CD14-positive monocyte (primary cell): ENCODE measurements at regions not wholly inside any gene's neighbourhood (a gene's known extent, or its start where the extent isn't known, plus 50 kb on each side); places are given as distances from the start of the nearest gene placed in this dataset.

Experiments used
- DNase-seq, 3 donors: peaks; one replicate each; pipeline ENCODE4 v3.0.0-alpha.2; 2011 to 2022
- H2AFZ ChIP-seq: 2 replicates; pipeline ENCODE4 v1.6.0; 2012; ENCODE audit warnings: mild to moderate bottlenecking, low read depth, low read length, inconsistent platforms; ENCODE audit not compliant: insufficient read depth, poor library complexity, severe bottlenecking
- H3K27ac ChIP-seq, 2 donors: 1 replicate in 1 of 2; 2 replicates in 1 of 2; pipeline ENCODE4 v1.5.1; 2012 to 2013; ENCODE audit warnings: low read length in 2 of 2, control low read depth in 1 of 2, inconsistent platforms in 1 of 2, low read depth in 1 of 2, mild to moderate bottlenecking in 1 of 2
- H3K27me3 ChIP-seq, 2 donors: one replicate each; pipeline versions ENCODE4 v1.6.0 to v1.6.1; 2011 to 2013; ENCODE audit warnings: low read length in 2 of 2; ENCODE audit not compliant: control insufficient read depth in 2 of 2, insufficient read depth in 2 of 2
- H3K36me3 ChIP-seq, 2 donors: replicated peaks in 1 of 2; 1 replicate in 1 of 2; 2 replicates in 1 of 2; pipeline versions ENCODE4 v1.5.1 to v1.6.1; 2012 to 2013; ENCODE audit warnings: low read length in 2 of 2, control low read depth in 1 of 2, inconsistent platforms in 1 of 2, mild to moderate bottlenecking in 1 of 2; ENCODE audit not compliant: insufficient read depth in 2 of 2, control insufficient read depth in 1 of 2
- H3K4me1 ChIP-seq, 2 donors: 1 replicate in 1 of 2; 2 replicates in 1 of 2; pipeline versions ENCODE4 v1.5.1 to v1.6.1; 2012 to 2013; ENCODE audit warnings: low read length in 2 of 2, control low read depth in 1 of 2, inconsistent platforms in 1 of 2, mild to moderate bottlenecking in 1 of 2, moderate library complexity in 1 of 2; ENCODE audit not compliant: insufficient read depth in 2 of 2, control insufficient read depth in 1 of 2
- H3K4me2 ChIP-seq: replicated peaks from 2 replicates; pipeline ENCODE3; 2012; ENCODE audit warnings: low read length, moderate library complexity, mild to moderate bottlenecking; ENCODE audit not compliant: poor library complexity, severe bottlenecking; ENCODE audit errors: extremely low read depth
- H3K4me3 ChIP-seq, 3 experiments: fragments of 200-600 bp in 1 of 3; sonication (generic) in 1 of 3; replicated peaks in 1 of 3; 1 replicate in 2 of 3; 2 replicates in 1 of 3; pipeline ENCODE4 v1.5.1; 2011 to 2013; ENCODE audit warnings: low read length in 3 of 3, mild to moderate bottlenecking in 3 of 3, control low read depth in 2 of 3, low read depth in 2 of 3, inconsistent platforms in 1 of 3, moderate library complexity in 1 of 3
- H3K79me2 ChIP-seq: 2 replicates; pipeline ENCODE4 v1.6.0; 2012; ENCODE audit warnings: mild to moderate bottlenecking, control low read depth, inconsistent platforms, low read length, moderate library complexity; ENCODE audit not compliant: insufficient read depth
- H3K9ac ChIP-seq: 2 replicates; pipeline ENCODE4 v1.6.0; 2017; ENCODE audit warnings: low read length, mild to moderate bottlenecking; ENCODE audit not compliant: insufficient read depth, poor library complexity, severe bottlenecking
- H3K9me3 ChIP-seq, 2 donors: replicated peaks in 1 of 2; 1 replicate in 1 of 2; 2 replicates in 1 of 2; pipeline versions ENCODE4 v1.5.1 to v1.6.1; 2012 to 2013; ENCODE audit warnings: low read length in 2 of 2, control low read depth in 1 of 2; ENCODE audit not compliant: control insufficient read depth in 1 of 2, insufficient read depth in 1 of 2
- H4K20me1 ChIP-seq: 2 replicates; pipeline ENCODE4 v1.6.0; 2012; ENCODE audit warnings: mild to moderate bottlenecking, low read length, control low read depth, moderate library complexity; ENCODE audit not compliant: insufficient read depth
- H3K27ac Mint-ChIP-seq, 7 donors: one replicate each; pipeline ENCODE4 v1.8.0; 2020; ENCODE audit warnings: mild to moderate bottlenecking in 7 of 7, mixed read lengths in 7 of 7, moderate library complexity in 6 of 7, inconsistent platforms in 2 of 7
- H3K27me3 Mint-ChIP-seq, 3 donors: one replicate each; pipeline ENCODE4 v1.8.0; 2021 to 2022; ENCODE audit warnings: low read depth in 3 of 3, mild to moderate bottlenecking in 3 of 3, mixed read lengths in 3 of 3, moderate library complexity in 3 of 3, inconsistent platforms in 1 of 3
- H3K36me3 Mint-ChIP-seq, 2 donors: one replicate each; pipeline ENCODE4 v1.8.0; 2020; ENCODE audit warnings: mixed read lengths in 2 of 2, inconsistent platforms in 1 of 2, mild to moderate bottlenecking in 1 of 2
- H3K4me1 Mint-ChIP-seq: one replicate; pipeline ENCODE4 v1.8.0; 2020; ENCODE audit warnings: mild to moderate bottlenecking, mixed read lengths
- H3K4me3 Mint-ChIP-seq, 2 donors: one replicate each; pipeline ENCODE4 v1.8.0; 2020; ENCODE audit warnings: mild to moderate bottlenecking in 2 of 2, mixed read lengths in 2 of 2, moderate library complexity in 1 of 2
- H3K9me3 Mint-ChIP-seq, 7 donors: one replicate each; pipeline ENCODE4 v1.8.0; 2020 to 2022; ENCODE audit warnings: mixed read lengths in 7 of 7, mild to moderate bottlenecking in 6 of 7, moderate library complexity in 6 of 7, inconsistent platforms in 2 of 7
- WGBS: methylation state at CpG from one replicate; pipeline ENCODE4 v1.1.5; 2013; ENCODE audit warnings: missing lambda C conversion rate; ENCODE audit not compliant: insufficient coverage; 5-methylcytosine and 5-hydroxymethylcytosine counted together
- intact Hi-C, 2 donors: fragments of 100-400 bp; cut with micrococcal nuclease; formaldehyde crosslinking; loops; one replicate each; pipeline versions ENCODE4 v1.15.0 to v1.15.1; 2023
- TF ChIP-seq, protein P1 (sequence below): fragments of 200-600 bp; IDR thresholded peaks from one replicate; pipeline ENCODE4 v1.8.0; 2022; ENCODE audit warnings: antibody characterized with exemption, mild to moderate bottlenecking

DNA sequence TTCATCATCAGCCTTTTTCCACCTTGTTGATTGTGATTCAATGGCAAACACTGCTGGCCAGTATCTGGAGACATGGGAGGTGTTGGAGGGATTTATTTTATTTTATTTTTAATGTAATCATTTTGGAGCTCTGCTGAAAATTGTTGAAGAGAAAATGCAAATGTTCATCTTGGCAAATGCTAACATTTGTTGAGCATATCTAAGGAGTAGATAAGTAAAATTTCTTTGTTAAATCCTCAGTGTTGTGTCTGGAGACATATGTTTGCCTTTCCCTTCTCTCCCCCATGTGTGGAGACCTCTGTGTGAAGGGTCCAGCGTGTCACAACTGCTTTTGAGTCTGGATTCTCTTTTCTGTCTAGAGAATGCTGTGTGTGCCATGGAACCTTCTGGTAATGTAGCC, 300.3 kb downstream of the FZD1 start:
- intact Hi-C loops = no loop called here
- no peak for DNase-seq
- Histone ChIP-seq H4K20me1 (no peaks in the 10 kb centered on the region), H3K9me3 (no peaks in the 10 kb centered on the region), H3K27me3 (no peaks in the 10 kb centered on the region), H3K36me3 (no peaks in the 10 kb centered on the region), H3K9ac (no peak overlapping the region), H3K4me2 (no peak overlapping the region), H3K4me3 (no peak overlapping the region), H3K4me1 (no peaks in the 10 kb centered on the region), H3K79me2 (no peaks in the 10 kb centered on the region), H3K27ac (no peak overlapping the region), H2AFZ (no peak overlapping the region)
- Mint-ChIP-seq H3K4me1 (peaks cover 3% of the 10 kb centered on the region), H3K36me3 (no peaks in the 10 kb centered on the region), H3K27ac (no peak overlapping the region), H3K27me3 (peaks cover 4 to 6% (median 5%) of the 10 kb centered on the region in 3 donors), H3K9me3 (peaks cover 0 to 5% (median 3%) of the 10 kb centered on the region in 7 donors), H3K4me3 (no peak overlapping the region)
- TF ChIP-seq, protein P1, sequence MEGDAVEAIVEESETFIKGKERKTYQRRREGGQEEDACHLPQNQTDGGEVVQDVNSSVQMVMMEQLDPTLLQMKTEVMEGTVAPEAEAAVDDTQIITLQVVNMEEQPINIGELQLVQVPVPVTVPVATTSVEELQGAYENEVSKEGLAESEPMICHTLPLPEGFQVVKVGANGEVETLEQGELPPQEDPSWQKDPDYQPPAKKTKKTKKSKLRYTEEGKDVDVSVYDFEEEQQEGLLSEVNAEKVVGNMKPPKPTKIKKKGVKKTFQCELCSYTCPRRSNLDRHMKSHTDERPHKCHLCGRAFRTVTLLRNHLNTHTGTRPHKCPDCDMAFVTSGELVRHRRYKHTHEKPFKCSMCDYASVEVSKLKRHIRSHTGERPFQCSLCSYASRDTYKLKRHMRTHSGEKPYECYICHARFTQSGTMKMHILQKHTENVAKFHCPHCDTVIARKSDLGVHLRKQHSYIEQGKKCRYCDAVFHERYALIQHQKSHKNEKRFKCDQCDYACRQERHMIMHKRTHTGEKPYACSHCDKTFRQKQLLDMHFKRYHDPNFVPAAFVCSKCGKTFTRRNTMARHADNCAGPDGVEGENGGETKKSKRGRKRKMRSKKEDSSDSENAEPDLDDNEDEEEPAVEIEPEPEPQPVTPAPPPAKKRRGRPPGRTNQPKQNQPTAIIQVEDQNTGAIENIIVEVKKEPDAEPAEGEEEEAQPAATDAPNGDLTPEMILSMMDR = no peak
- WGBS = no CpG with 5 or more reads among the region's 1 CpG

GRCh38 chr7:91565499-91566401, 301.5 kb downstream of the FZD1 start:
- no peak overlapping the region for H3K4me3 Mint-ChIP-seq
- Histone ChIP-seq H3K4me1 (no peaks in the 10 kb centered on the region), H3K9ac (no peak overlapping the region), H3K36me3 (no peaks in the 10 kb centered on the region), H3K4me3 (no peak overlapping the region), H3K4me2 (no peak overlapping the region), H3K27ac (no peak overlapping the region), H3K27me3 (peaks cover 0 to 2% of the 10 kb centered on the region in 2 donors), H4K20me1 (no peaks in the 10 kb centered on the region), H2AFZ (no peak overlapping the region), H3K79me2 (no peaks in the 10 kb centered on the region), H3K9me3 (no peaks in the 10 kb centered on the region)
- DNase-seq = no peak
- H3K27me3 Mint-ChIP-seq = peaks cover 5 to 6% (median 5%) of the 10 kb centered on the region in 3 donors
- H3K9me3 Mint-ChIP-seq = peaks cover 0 to 3% (median 3%) of the 10 kb centered on the region in 7 donors
- no peak overlapping the region for H3K27ac Mint-ChIP-seq
- 86% methylated on average over 5 of the region's 13 CpGs for WGBS
- TF ChIP-seq, protein P1 = no peak
- H3K36me3 Mint-ChIP-seq = no peaks in the 10 kb centered on the region
- peaks cover 3% of the 10 kb centered on the region for H3K4me1 Mint-ChIP-seq
- intact Hi-C loops = no loop called here
